Hematopoietic multipotent progenitor cell treated with erythropoietin and hydrocortisone succinate and interleukin-3 and kit ligand, for 8 days (in vitro differentiated cells): ENCODE measurements at regions not wholly inside any gene's neighbourhood (a gene's known extent, or its start where the extent isn't known, plus 50 kb on each side); places are given as distances from the start of the nearest gene placed in this dataset.
"Not testable (repeated sequence)": the region's sequence is repeated elsewhere in the genome, so short reads cannot be mapped to it uniquely, and the experiment has no call there.

Experiments used
- DNase-seq: peaks from one replicate; pipeline ENCODE4 v3.0.0-alpha.2; 2015

DNA sequence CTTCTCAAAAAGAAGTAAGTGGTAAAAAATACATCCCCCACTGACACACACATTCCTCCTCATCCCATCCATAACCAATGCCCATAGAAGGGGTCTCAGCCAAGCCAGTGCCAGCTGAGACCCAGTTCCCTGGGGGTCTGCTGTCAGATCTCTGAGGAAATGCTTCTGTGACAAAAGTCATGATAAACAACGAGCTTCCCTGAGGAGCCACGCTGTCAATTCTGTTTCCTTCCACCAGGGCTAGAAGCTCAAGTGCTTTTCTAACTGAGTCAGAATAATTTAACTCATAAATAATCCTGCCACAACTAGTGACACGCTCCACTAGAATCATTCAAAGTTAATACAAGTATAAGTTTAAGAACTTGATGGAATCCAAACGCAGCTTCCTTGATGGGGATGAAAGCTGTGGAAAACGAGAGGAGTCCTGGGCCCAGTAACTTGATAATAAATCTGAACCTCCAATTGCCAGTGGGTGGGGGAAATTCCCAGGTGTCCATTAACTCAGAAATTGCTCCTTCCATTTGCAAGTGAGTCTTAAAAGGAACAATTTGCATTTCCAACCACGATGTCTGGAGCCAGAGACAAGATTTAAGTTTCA lies 348.7 kb upstream of the LMCD1 start:
- no peak for DNase-seq

GRCh38 chr3:8153800-8154199 lies 347.8 kb upstream of the LMCD1 start:
- DNase-seq = no peak

DNA sequence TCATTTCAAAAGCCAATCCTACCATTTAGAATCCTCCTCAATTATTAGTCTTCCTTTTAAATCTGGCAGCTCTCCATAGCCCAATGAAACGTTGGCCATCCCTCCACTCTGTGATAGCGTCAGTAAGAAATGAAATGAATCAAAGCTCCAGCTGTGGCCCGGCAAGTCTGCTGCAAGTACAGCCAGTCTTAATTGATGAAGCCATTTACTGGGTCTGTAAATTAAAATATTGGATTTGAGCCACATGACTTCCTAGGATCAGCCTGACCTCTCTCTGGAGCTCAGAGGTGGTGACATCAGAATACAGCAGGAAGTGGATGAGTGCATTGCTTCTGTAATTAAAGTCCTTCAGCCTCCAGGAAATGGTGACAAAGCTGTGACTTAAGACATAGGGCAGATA lies 347.0 kb upstream of the LMCD1 start:
- DNase-seq = no peak

DNA sequence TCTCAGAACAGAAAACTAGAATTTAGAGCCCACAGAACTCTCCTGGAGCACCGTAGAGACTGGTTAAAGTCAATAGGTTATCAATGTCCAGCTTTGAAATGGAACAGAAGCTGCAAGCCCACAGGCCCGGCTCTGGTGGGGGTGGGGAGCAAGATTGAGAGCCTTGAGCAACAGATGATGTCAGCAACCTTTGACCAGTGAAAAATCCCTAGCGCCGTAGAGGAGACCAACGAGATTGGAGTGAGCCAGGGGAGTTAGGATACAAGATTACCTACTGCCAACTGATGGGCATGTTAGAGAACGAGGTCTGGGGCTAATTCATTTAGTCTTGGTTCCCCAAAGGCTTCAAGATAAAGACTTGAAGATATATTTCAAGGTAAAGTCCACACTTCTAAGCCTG lies 345.5 kb upstream of the LMCD1 start:
- DNase-seq = no peak

GRCh38 chr3:8156831-8157230 lies 344.8 kb upstream of the LMCD1 start:
- DNase-seq = no peak

DNA sequence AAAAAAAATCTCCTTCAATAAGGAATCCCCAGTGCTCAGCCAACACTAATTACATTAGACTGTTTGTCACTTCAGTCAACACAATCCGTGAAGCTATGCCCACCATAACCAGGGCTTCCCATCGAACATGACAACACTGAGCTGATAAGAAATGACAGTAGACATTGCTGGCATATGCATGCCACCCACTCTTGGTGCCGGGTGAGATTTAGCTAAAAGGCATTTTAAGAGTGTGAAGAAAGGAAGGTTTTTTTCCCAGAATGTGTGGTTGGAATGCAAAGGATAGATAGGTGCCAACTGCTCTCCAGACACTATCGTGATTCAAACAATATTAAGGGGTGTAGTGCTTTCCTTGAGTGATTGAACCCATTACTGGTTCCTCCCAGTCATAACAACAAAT lies 344.0 kb upstream of the LMCD1 start:
- DNase-seq = no peak

DNA sequence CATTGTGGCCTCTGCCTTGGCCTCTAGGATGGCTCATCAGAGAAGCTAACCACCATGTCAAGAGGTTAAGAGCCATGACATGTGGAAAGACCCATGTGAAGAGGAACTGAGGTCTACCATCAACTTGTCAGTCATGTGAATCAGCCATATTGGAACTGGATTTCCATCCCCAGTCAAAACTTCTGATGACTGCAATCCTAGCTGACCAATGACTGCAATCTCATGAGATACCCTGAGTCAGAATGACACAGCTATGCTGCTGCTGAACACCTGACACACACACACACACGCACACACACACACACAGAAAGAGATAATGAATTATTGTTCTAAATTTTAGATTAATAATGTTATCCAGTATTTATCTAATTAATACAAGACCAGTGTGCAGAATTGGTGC lies 337.5 kb upstream of the LMCD1 start:
- DNase-seq = no peak

DNA sequence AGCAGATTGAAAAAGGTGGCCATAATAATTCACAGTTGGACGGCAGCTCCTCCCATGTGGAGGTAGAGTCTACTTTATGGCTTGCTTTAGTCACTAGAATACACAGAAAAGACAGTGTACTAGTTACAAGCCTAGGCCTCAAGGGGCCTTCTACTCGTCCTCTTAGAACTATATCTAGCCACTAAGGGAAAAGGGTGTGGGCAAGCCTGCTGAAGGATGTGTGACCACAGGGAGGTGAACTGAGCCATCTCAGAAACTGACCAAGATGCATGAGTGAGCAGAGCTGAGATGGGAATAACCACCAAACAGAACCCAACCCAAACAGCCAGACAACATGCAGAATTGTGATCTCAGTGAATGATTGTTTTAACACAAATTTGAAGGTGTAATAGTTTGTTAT lies 335.6 kb upstream of the LMCD1 start:
- no peak for DNase-seq

DNA sequence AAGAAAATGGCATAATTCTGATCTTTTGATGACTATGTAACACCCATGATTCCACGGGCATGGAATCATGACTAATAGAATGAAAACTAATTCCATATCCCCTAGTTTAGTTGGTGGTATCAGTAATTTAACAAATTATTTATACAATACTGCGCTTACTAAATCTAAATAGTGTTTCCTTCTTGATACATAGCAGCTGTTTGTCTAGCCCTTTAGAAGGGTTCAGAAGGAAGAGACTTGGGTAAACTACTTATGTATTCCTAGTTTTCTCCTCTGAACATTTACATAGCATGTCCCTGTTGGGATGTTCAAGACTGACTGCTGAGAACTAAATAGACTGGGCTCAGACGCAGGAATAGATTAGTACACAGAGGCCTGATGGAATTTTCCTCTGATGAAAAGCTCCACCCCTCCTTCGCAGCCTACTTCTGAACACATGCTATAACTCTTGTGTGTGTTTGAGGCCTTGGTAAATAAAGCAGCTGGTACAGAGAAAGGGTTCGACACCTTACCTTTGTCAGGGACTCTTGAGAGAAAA lies 330.6 kb upstream of the LMCD1 start:
- DNase-seq = no peak

GRCh38 chr3:8173892-8174291 lies 327.7 kb upstream of the LMCD1 start:
- no peak for DNase-seq

DNA sequence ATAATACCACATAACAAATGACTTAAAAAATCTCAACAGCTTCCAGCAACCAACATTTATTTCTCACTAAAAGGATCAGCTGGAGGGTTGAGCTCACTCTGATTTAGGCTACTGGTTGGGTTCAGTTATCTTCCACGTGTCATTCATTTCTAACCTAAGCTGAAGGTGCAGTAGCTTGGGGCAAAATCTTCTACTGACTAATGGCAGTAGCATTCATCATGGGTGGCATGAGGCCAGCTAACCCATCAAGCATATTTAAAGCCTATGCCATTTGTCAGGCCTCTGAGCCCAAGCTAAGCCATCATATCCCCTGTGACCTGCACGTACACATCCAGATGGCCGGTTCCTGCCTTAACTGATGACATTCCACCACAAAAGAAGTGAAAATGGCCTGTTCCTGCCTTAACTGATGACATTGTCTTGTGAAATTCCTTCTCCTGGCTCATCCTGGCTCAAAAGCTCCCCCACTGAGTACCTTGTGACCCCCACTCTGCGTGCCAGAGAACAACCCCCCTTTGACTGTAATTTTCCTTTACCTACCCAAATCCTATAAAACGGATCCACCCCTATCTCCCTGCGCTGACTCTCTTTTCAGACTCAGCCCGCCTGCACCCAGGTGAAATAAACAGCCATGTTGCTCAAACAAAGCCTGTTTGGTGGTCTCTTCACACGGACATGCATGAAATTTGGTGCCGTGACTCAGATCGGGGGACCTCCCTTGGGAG lies 324.7 kb upstream of the LMCD1 start:
- DNase-seq = not testable (repeated sequence)

DNA sequence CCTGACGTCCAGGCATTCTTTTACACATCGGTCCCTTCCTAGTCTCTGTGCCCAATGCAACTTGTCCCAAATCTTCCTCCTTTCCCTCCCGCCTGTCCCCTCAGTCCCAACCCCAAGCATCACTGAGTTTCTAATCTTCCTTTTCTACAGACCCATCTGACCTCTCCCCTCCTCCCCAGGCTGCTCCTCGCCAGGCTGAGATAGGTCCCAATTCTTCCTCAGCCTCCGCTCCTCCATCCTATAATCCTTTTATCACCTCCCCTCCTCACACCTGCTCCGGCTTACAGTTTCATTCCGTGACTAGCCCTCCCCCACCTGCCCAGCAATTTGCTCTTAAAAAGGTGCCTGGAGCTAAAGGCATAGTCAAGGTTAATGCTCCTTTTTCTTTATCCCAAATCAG lies 323.1 kb upstream of the LMCD1 start:
- DNase-seq = not testable (repeated sequence)

DNA sequence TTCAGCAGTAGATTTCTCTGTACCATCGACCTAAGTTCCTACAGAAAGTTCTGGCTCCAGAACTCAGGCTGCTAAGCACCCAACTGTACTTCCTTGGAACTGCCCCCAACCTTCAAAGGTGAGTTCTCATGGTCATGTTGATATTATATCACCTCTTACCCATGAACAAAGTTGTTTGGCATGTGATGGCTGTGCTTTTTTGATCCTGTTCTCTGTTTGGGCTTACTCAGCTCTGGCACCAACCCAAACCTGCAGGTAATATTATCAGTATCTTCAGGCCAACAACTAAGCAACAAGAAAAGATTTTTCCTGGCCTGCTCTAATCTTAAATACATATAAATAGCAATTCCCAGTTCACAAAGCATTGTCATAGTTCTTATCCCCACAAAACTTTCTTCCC lies 318.7 kb upstream of the LMCD1 start:
- no peak for DNase-seq

DNA sequence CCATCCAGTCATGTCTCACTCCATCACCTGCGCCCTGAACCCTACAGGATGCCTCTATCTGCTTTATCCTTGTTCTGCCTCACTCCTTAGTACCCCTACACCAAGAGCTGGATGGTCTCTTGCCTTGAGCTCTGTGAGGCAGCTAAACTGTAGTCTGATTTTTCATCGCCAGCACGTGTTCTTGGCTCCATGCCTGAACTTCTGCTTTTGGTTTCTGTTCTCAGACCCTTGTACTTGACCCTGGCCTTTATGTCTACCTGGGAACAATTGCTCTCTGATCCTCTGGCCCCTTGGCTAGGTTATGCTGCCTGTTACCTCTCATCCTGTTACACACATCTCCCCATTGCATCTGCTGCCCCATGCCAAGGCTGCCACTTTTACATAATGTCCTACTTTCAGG lies 318.0 kb upstream of the LMCD1 start:
- no peak for DNase-seq

GRCh38 chr3:8186213-8186612 lies 315.4 kb upstream of the LMCD1 start:
- DNase-seq = no peak

DNA sequence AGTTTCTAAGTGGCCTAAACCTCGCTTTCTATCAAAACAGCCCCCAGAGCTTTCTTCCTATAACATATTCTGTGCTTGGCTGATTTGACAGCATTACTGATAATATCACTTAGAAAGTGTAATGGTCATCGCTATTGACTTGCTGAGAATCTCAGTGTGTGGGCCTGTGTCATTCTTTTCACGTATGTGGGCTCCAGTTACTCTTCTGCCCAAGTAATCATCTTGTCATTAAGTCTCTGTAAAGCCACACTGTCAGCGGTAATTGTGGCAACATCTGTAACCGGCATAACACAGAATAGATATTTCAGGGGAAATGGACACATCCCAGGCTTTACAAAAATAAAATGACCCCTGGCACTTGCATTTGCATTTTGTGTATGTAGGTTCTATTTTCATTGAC lies 313.6 kb upstream of the LMCD1 start:
- no peak for DNase-seq

- DNase-seq = no peak
Measured at GRCh38 chr3:8189051-8189450, 312.6 kb upstream of the LMCD1 start.

- no peak for DNase-seq
Measured at GRCh38 chr3:8191406-8191805, 310.2 kb upstream of the LMCD1 start.

GRCh38 chr3:8197384-8197783 lies 304.2 kb upstream of the LMCD1 start:
- DNase-seq = no peak

DNA sequence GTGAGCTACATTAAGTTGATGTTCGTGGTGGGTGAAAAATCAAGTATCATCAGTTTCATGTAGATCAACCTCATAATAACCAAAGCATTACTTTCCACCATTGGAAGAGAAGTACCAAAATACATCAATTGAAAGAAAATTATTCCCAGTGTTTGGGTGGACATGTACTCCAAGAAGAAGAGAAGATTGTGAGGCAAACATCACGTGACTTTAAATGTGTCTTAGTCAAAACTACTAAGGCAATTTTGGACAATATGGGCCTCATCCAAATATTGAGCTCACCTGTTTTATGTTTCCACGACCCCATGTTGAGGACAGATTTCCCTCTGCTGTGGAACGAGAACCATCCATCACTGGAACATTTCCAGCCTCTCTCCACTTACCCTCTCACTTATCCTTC lies 303.0 kb upstream of the LMCD1 start:
- DNase-seq = no peak

DNA sequence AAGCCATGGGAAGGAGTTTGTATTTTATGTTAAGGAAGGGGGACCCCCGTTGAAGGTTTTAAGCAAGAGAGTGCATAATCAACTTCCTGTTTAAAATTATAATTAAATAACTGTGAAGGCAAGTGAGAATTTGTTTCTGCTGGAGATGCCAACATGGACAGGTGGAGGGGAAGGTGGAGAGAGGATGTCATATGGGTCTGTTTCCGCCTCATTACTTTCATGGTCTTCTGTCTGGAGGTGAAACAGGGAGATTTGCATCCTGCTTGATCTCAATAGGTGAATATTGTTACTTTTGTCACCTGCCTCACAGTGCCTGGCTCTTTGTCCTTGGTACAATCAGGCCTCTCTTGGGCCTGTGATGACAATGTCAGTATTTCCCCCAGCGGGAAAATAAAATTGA lies 300.6 kb upstream of the LMCD1 start:
- DNase-seq = no peak

- no peak for DNase-seq
Measured at GRCh38 chr3:8201886-8202285, 299.7 kb upstream of the LMCD1 start.

DNA sequence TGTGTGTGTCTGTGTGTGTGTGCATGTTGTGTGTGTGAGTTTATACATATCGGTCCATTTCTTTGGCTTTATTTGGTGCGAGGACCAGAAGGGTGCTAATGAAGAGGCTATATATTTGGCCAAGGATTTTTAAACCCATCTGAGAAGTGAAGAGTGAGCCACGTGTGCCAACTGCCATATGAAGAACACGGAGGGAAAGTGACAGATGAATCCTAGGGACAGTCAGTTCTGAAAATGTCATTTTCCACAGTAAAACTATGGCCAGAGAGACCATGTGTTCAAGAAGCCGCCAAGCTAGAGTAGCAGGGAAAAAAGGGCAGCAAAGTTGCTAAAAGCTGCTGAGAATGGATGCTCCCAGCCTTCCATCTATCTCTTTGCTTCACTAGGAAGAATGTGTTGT lies 297.3 kb upstream of the LMCD1 start:
- no peak for DNase-seq

GRCh38 chr3:8204853-8205650 lies 296.6 kb upstream of the LMCD1 start:
- DNase-seq = no peak
